ENCODE measurements at regions not wholly inside any gene's neighbourhood (a gene's known extent, or its start where the extent isn't known, plus 50 kb on each side); places are given as distances from the start of the nearest gene placed in this dataset.
"Not testable (repeated sequence)": the region's sequence is repeated elsewhere in the genome, so short reads cannot be mapped to it uniquely, and the experiment has no call there.

DNA sequence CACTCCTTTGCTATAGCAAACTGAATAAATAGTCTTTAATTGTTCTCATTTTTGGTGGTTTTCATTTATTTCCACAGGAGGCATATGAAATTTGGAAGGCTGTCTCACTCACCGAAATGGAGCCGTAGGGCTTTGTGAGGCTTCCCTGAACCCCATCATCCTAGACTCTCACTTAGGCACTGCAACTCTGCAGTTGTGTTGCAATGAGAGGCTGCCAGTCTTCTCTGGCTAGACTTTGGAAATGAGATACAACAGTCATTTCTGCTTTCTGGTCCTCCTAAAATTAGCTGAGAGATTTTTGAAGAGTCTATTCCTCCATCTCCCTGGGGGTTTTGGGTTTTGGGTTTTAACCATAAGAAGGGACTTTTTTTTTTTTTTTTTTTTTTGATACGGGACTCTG, 146.5 kb downstream of the SH3BGRL start:
- DNase-seq = no peak

DNA sequence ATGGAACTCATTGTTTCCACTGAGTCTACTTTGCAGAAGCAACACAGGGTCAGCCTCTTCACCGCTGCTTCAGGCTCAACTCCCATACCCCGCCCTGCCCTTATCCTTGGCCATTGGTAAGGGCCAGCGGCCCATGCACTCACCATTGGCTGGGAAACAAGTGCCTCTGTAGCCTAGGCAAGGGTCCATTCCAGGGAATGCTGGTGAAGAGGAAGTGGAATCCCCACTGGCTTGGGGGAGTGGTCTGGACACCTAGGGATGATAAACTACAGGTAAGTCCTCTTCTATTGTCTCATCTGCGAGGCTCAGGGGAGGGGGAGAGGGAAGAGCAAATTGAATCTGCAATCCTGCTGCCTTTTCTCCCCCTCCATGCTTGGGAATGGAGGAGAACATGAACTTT, 153.1 kb downstream of the SH3BGRL start:
- no peak for DNase-seq

DNA sequence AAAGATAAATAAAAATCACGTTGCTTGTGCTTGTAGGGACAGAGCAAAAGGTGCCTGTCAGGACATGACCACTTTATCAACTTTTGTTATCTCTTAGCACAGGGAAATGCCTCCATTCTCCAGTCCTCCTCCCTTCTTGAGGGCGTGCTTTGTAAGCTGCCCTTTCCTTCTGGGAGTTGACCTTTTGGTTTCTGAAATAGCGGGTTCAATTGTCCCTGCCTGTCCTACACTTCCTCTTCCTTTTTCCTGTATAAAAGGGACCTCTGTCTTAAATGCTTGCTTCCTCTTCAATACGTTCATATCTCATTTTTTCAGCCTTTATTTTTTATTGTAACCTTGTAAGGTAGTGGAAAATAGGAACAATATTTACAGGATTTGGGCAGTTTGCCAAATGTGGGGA, 153.5 kb downstream of the SH3BGRL start:
- DNase-seq = no peak

DNA sequence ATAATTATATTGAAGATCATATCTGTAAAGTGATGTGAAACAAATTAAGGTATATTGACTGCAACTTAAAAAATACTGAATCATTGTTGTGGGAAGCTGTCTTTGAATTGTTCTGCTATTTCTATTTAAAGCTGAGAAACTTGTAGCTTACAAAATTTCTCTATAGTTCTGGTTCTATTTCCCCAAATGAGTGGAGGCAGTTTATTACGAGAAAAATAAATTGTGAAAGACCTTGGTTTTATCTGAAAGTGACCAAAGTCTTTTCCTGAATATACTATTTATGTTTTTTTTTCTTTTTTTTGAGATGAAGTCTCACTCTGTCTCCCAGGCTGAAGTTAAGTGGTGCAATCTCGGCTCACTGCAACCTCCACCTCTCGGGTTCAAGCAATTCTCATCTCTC, 165.4 kb downstream of the SH3BGRL start:
- DNase-seq = peak; percentile 57

GRCh38 chrX:81377329-81377728, 175.4 kb downstream of the SH3BGRL start:
- DNase-seq = peak; percentile 42

DNA sequence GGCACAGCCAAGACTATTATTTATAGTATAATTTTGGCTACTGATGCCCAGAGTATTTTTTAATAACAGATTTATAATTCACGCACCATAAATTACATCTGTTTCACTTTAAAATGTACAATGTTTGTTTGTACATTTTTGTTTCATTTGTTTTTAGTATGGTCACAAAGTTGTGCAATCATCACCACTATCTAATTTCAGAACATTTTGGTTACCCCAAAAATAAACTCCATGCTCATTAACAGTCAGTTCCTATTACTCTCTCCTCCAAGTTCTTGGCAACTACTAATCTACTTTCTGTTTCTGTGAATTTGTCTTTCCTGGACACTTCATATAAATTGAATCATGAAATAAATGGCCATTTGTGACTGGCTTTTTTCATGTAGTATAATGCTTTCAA, 176.7 kb downstream of the SH3BGRL start:
- DNase-seq = no peak

- peak; percentile 48 for DNase-seq
Measured at GRCh38 chrX:81390237-81390636, 188.3 kb downstream of the SH3BGRL start.

- peak; percentile 37 for DNase-seq
Measured at GRCh38 chrX:81392396-81392795, 190.5 kb downstream of the SH3BGRL start.

GRCh38 chrX:81405781-81406180, 203.9 kb downstream of the SH3BGRL start:
- no peak for DNase-seq

- no peak for DNase-seq
Measured at GRCh38 chrX:81411517-81411916, 209.6 kb downstream of the SH3BGRL start.

- no peak for DNase-seq
Measured at GRCh38 chrX:81412428-81412827, 210.5 kb downstream of the SH3BGRL start.

DNA sequence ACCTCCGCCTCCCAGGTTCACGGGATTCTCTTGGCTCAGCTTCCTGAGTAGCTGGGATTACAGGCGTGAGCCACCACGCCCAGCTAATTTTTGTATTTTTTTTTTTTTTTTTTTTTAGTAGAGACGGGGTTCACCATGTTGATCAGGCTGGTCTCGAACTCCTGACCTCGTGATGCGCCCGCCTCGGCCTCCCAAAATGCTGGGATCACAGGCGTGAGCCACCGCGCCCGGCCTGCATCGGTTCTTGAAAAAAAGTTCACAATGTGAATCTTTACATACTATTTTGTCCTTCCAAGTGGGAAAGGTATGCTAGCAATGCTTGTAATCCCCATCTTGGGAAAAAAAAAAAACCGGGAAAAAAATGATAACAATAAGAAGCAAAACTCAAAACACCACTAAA, 211.0 kb downstream of the SH3BGRL start:
- DNase-seq = not testable (repeated sequence)

DNA sequence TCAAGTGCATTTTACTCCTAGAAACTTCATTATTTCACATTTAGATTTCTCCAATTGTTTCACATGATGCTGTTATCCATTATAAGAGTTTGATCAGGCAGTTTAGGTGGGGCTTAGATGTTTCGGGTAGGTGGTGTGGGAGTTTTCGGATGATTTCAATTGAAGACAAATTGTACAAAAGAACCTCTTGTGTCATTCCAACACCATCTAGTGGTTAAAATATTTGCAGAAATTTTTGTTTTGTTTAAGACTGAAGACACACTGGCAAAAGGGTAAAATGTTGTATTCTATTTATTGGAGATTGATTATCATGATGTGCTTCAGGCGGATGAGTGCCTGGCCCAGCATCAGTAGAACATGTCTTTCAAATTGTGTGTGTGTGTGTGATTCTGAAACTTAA, 212.7 kb downstream of the SH3BGRL start:
- no peak for DNase-seq
